Hindlimb muscle (tissue), 1 donor: ENCODE measurements at regions not wholly inside any gene's neighbourhood (a gene's known extent, or its start where the extent isn't known, plus 50 kb on each side); places are given as distances from the start of the nearest gene placed in this dataset.
"Not testable (repeated sequence)": the region's sequence is repeated elsewhere in the genome, so short reads cannot be mapped to it uniquely, and the experiment has no call there.

ENCODE experiments used
- DNase-seq: peaks from one replicate; pipeline ENCODE4 v3.0.0-alpha.2; 2013

DNA sequence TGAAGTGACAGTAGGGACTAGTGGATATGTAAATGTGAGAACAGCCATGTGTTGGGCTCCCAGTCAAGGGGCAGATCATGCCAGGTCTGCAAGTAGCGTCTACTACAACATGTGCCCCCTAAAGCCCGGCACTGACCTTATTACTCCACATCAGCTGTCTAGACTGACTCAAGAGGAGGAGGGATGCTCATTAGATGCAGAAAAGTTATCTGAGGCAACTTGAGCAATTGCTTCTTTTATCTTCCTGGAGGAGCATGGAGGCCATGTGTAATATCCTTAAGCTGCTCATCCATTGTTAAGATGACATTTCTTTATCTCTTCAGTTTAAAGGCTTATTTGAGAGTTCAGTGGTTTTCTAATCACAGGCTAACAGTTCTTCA is 404.7 kb upstream of the FLRT2 start:
- DNase-seq: no peak

DNA sequence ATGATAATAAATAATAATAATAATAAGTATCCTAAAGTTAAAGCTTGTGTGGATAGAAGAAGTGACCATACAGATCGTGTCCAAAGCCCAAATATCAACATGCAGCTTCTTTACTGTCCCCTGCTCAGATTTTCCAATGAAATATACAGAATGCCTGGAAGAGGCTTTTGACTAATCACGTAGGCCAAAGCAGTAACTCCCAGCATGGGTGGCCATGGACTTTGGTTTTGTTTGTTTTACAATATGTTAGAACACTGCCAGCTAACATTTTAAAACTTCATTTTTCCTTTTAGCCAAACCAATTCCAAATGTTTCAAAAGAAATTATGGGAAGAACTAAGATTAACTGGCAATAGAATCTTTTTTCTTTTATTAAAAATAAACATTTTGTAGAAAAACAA is 400.0 kb upstream of the FLRT2 start:
- no peak for DNase-seq

DNA sequence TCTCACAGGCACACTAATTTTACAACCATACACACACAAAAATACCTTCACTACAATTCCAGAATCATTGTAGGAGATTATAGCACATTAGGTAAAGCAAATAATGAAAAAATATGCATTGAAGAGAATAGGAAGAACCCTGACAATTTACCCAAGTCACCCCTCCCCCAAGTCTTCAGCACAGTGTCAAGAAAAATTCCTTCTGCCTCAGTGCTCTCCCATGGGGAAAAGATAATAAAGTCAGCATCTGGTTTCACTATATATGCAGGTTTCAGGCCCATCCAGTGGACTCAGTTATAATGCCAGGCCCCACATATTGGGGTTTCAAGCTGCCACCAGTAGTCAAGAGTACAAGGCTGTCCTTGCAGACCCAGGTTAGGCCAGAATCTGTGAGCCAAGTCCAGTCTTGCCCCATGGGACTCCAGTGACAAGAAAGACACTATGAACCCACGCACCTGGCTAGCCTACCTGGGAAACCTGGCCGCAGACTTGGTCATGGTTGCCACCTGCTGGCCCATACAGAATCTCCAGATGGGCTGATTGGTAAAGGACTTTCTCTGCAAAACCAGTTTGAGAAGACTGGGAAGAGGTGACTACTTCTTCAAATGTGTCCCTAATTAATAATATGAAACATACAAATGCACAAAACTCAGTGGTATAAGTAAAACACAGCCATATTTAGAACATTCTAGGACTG is 398.6 kb upstream of the FLRT2 start:
- no peak for DNase-seq

DNA sequence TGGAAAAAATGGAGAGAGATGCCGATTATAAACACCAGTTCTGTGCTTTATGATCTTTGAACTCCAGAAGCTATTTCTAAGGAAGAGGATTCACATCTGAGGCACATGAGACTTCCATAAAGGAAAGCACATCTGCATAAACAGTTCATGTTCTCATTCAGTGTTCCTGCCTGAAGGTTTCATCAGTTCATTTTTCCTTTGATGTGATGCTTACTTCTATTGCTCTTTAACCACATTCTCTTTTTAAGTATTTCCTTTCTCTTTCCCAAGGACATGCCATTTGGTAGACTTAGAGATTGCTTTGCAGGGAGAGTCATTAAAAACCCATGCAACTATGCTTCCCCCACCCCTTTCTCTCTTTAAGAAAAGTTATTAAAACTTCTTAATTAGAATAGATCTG is 387.0 kb upstream of the FLRT2 start:
- DNase-seq: no peak

DNA sequence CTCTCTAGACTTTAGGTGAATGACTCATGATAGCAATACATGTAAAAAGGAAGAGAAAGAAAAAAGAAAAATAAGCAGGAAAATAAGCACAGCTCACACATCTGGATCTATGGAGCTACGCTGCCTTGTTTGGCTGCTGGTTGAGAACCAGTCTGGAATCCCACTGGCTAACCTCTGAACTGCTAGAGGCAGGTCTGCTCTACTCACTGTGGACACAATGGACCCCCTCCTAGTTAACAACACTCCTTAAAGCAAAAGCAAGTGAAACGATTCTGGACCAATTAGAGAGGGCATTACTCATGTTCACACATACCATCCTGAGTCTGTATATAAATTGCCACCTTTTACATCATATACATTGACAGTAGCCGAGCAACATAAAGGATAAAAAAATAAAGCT is 383.2 kb upstream of the FLRT2 start:
- DNase-seq: no peak

DNA sequence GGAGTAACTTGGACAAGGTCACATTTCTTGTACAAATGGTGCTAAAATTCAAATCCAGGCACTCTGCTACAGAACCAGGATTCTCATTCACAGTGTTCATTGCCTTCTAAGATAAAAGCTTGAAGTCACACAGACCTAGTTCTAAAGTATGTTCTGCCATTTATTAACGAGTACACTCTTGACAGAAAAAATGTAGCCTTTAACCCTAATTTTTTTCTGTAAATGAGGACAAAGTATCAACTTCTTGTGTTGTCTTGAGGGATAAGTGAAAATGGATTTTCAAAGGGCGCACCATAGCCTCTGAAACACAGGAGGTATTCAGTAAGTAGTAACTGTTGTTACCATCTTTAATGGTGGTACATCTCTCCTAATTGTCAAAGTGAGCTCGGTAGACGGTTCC is 379.8 kb upstream of the FLRT2 start:
- DNase-seq: no peak

DNA sequence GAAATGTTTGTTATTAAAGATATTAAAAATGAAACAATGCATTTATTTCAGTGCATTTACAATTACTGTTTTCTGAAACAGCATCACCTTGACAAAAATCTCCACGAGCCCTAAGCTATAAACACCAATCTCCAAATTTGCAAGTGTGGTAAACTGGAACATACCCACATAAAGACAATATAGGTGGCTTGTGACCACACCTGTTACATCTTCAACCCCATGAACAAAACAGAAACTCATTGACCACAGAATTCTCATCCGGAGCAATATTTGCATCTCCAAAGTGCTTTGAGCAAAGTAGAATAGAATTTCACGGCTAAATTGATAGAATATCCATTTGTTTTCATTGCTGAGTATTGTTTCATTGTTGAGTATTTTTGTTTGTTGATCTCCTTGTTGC is 375.2 kb upstream of the FLRT2 start:
- DNase-seq: no peak

DNA sequence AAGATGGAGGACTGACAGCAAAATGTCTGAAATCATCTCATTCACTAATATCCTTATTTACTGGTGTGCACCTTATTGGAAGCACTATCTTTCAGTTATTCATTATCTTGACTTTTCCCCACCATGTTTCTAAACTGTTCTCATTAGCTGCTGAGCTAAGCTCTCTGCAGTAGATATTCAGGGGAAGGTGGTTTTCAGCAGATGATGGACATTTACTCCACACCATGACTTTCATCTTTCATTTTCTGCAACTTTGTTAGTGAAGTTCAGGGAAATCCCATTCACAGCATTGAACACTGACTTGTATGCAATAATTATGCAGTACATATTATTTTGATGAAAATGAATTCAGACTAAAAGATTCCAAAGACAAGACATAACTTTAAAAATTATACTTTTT is 373.6 kb upstream of the FLRT2 start:
- no peak for DNase-seq

DNA sequence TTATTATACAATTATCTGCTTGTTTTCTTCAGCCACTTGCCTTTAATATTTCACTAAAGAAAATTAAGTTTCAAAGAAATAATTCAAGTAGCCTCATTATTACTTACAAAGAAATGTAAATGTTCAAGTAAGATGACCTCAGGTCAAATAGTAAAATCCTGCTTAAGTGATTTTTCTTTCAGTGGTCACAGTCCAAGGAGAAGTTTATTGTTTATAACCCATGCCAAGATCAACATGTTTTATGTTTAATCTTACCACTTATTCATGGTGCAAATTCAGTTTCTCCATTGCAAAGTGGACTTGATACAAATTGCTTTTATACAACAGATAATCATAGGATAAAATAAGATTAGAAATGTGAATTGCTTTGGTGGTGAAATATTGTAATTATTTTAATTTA is 370.2 kb upstream of the FLRT2 start:
- no peak for DNase-seq

DNA sequence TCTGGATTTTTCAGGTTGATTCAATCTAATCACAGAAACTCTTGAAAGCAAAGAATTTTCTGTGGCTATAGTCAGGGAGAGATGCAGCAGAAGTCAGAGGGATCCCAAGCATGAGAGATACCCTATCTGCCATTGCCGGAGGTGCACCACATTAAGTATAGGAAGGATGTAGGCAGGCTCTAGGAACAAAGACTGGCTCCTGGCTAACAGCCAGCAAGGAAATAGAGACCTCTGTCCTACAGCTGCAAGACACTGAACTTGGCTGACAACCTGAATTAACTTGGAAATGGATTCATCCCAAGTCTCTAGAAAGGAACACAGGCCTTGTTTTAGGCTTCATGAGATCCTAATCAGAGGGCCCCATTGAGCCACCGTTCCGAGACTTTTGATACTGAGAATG is 364.9 kb upstream of the FLRT2 start:
- DNase-seq: no peak

DNA sequence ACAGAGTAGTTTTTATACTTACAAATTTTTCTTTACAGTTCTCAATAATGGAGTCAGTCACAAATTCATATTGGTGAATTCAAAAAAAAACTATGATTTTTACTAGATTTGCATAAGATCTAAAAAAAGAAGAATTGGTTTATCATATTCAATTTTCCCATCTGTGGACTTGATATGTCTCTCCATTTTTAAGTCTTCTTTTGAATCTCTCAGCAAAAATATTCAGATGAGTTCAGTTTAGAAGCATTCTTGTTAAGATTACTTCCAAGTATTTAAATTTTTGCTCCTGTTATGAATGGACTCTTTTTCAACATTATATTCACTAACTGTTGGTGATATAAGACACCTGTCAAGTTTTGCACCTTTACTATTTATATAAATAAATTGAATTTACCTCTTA is 360.6 kb upstream of the FLRT2 start:
- DNase-seq: no peak

DNA sequence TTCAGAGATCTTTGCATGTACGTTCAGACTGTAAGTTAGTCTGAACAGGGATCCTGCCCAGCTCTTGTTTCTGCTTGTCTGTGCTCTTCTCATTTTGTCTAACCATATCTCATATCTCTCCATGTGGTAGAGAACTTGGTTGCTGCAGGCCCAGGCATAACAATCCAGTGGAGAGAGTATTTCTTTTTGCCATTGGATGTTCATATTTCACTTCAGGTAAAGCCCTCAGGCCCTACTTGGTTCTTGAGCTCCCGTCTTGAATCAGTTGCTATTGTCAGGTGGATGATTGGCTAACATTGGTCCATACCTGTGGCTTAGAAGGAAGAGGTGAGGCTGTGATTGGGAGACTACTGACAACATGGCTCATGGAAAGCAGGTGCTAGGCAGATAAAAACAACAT is 357.7 kb upstream of the FLRT2 start:
- no peak for DNase-seq

DNA sequence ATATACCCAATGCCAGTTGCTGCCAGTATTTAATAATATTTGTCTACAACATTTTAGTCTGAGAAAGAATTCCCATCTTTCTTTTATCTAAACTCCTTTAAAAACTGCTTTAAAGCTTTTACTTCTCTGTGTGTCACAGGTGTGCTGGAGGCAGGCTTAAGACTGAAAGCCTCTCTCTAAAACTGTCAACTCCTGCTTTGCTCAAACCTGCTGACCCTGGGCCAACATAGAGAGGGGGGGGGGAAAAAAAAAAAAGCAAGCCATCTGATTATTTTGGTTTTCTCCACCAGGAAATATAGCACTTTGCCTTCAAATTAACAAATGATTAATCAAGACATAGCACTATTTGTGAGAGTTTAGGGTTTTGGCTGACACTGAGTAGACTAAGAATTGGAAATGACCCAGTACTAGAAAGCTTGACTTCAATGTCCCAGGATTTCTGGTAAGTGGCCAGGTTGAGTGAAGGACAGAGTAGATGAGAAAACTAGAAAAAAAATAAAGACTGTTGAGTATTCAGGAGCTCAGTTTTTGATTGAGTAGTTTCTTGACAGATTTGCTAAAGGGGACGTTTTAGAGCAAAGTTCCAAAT is 357.0 kb upstream of the FLRT2 start:
- DNase-seq: no peak

DNA sequence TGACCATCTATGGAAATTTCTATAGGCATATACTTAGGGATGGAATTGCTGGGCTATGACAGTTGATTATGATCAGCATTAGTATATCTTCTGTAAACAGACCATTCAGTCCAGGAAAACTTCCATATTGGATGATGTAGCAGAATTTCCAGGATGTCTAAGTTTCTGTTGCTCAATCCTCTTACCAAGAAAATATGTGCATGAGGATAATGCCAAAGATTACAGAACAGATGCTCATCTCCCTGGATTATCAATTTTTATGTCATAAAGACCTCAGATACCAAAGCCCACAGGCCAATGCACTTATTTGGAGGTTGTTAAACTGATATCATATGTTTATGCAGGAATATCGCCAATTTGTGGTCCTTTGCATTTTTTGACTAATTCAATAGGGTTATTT is 354.4 kb upstream of the FLRT2 start:
- no peak for DNase-seq

DNA sequence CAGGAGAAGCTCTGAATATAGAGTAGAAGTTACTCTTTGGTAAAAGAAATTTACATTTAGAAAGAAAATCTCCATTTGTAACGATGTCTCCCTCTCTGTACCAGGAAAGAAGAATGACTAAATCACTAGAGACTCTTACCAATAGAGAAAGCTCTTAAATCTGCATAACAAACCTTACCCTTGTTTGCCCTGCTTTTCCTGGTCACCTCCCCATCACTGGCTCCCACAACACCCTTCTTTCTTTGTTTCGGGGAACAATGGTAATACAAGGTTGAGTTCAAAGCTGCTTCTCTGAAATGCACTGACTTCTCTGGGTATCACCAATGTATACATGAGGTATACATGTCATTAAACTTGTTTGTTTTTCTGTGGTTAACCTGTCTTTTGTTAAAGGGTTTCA is 351.1 kb upstream of the FLRT2 start:
- no peak for DNase-seq

DNA sequence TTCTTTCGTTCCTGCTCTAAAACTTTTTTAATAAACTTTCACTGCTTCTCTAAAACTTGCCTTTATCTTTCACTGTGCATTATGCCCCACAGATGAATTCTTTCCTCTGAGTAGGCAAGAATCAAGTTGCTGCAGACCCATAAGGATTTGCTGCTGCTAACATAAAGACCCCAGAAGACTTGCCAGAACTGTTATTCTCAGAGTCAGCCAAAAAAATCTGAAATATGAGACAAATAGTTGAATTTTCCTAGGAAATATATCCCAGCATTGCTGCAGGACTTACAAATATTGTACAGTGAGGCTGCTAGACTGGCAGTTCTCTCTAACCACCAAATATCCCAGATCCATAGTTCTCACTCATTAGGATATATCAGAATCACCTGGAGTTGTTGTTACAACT is 349.1 kb upstream of the FLRT2 start:
- DNase-seq: no peak

DNA sequence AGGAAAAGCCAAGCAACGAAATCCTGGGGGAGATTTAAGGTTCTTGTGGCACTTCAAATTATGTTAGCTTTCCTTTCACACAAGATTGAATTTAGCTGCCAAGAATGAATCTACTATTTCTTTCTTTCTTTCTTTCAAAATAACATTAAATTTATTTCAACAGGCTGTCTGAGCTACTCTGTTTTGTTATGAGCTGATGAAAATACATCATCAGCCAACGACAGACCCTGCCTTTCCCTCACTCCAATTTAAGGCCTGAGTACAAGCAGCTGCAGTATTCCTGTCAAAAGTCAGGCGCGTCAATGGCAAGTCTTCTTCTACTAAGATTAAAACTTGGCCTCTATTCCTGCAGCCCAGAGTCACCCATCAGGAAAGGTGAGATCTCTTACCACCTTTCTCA is 347.7 kb upstream of the FLRT2 start:
- no peak for DNase-seq

DNA sequence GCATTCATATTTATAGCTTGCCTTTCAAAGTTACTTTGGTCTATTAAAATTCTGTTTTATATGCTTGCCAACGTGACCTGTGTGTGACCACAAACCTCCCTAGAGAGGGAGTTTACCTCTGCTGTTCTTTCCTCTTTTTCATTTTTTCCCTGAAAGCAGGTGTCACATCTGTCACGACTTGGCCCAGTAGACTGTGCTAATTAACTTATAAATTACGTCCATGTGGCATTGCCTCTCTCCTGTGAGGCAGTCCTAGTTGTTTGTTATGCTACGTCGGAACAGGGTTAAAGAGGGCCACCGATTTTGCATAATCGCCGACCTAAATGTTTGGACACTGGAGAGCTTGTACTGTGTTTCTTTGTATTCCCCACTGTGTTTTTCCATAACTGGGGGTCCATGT is 343.9 kb upstream of the FLRT2 start:
- DNase-seq: no peak

DNA sequence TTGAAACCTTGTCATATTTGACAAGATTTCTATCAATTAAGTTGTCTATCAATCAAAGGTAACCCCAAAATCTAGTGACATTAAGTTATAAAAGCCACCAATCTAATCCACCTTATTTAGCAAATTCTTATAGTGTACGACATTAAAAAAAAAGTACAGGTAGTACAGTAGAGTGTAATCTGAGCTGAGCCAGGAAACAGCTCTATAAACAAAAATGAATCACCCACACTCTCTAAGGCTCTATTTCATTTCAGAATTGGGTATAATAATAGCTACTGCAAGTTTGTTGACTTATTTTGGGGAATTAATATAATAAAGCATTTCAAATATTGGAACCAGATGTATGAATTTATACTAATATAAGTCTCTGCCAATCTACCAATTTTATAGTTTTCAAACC is 342.4 kb upstream of the FLRT2 start:
- no peak for DNase-seq

DNA sequence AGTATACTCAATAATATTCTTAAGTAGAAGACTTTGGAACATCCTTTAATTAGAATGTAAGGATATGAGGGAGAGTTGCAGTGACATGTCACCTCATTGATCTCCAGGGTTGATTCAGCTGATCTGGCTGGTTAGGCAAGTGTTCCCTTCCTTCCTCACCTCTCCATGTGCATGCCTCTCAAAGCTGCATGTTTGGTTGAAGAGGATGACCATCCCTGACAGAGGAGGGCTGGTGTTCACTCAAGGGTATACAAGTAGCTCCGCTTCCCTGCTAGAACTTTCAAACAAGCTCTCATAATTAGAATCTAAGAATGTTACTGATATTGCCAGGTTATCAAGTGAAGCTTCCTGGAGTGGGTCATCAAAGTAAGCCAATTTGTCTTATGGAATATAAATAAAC is 341.1 kb upstream of the FLRT2 start:
- no peak for DNase-seq

DNA sequence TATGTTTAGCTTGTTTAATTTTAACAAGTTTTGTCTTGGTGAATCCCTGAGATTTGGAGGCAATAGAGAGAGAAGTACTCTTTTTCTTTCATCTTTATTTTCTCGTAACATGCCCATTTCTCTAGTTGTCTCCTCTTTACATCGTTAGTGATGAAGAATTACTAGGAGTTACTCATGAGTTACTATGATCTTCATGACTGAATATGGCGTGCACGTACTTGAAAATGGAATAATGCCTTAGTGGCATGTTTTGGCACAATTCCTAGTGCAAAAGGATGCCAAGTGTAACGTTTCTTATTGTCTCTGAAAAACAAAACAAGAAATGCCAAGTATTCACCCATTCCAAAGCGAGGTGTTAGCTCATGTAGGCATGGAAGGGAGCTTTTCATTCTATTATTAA is 340.7 kb upstream of the FLRT2 start:
- not testable (repeated sequence) for DNase-seq

DNA sequence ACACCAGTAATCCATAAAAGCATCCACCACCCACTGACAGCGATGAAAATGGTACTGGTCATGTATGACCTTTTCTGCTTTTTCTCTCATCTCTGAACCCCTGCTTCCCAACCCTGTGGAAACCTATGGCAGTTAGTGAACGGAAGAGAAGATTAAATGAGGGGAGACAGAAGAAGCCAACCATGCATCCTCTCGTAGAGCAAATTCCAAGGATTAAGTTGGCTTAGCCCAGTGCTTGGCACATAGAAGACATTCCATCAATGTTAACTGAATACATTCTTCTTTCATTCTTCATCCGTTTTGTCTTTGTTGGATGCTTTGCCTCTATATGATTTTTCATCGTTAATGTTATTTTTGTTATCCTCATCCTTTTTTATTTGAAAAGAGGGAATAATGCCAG is 339.7 kb upstream of the FLRT2 start:
- DNase-seq: no peak

DNA sequence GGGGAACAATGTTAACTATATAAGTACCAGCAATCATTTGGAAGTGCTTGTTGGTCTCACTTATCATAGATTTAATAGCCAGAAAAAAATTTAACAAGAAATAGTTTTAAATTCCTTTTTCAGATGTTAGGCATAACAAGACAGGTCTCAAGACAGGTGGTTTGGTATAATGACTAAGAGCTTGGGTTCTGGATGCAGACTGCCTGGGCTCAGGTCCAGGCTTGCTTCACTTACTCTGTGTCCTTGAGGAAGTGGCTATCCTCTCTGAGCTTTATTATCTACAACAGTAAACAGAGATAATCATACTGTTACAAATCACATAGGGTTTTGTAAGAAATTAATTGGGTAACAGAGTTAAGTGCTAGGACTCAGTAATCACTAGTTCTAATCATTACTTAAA is 338.0 kb upstream of the FLRT2 start:
- no peak for DNase-seq

DNA sequence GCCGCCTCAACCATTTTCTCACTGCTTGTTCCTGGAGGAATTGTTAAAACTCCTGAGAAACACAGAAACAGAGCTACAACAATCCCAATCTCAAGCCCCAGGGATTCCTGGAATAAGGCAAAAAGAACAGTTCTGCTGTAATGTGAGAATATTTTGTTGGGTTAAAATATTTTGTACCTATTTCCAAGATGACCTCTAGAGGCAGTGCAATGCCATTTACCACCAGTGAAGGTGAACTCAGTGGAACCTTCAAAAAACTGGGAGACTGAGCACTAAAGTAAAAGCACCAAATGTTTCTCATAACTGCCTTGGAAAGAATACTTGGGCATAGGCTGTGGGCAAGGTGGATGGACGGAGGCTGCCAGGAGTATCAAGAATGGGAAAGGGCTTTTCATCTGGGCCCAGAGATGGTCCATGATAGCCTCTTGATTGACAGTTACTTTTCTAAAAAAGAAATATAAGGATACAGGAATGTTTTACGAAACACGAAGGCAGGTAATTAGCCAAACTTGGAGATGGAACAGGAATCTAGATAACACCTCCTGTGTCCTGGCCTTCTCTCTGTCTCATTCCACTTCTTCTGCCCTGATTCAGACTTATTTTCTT is 334.0 kb upstream of the FLRT2 start:
- DNase-seq: no peak

DNA sequence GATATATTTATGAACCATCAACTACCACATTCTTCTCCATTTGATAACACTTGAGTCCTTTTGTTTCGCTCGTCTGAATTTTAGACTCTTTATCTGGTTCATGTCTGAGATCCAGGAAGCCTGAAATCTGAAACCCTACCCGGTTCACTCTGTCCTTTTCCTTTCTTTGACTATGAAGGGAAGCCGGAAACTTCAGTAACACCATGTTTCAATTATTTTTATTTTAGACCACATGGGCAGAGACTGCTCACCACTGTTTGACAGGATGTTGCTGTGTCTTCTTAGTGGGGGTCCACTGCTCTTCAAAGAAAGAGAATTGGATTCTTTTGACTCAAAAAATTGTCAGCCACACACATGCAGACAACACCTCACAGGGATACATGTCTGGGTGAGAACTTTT is 331.9 kb upstream of the FLRT2 start:
- no peak for DNase-seq
